WTC11 (cell line): ENCODE measurements at regions not wholly inside any gene's neighbourhood (a gene's known extent, or its start where the extent isn't known, plus 50 kb on each side); places are given as distances from the start of the nearest gene placed in this dataset.
"Not testable (repeated sequence)": the region's sequence is repeated elsewhere in the genome, so short reads cannot be mapped to it uniquely, and the experiment has no call there.

Experiments used
- ATAC-seq: fragments of 200-7000 bp; cut with Tn5 transposase; 2 replicates; pipeline ENCODE4 v1.10.0; 2021; ENCODE audit warnings: mild to moderate bottlenecking, moderate library complexity
- CTCF ChIA-PET: fragments of 300-600 bp; sonication (Branson Sonifier 250); formaldehyde crosslinking; loops from one replicate; lab custom pipeline; 2021; ENCODE audit warnings: antibody characterized with exemption; lab: Charles Lee
- POLR2A ChIA-PET: fragments of 350-600 bp; sonication (Branson Sonifier 250); formaldehyde crosslinking; loops from one replicate; lab custom pipeline; 2021; ENCODE audit warnings: antibody characterized with exemption; lab: Charles Lee
- DNase-seq: peaks from one replicate; pipeline ENCODE4 v3.0.0; 2021; ENCODE audit warnings: low spot score
- H3K27ac Mint-ChIP-seq: 2 replicates; pipeline ENCODE4 v1.8.0; 2021; ENCODE audit warnings: mixed read lengths
- H3K27me3 Mint-ChIP-seq: 2 replicates; pipeline ENCODE4 v1.8.0; 2021; ENCODE audit warnings: low read depth, mild to moderate bottlenecking, moderate library complexity, mixed read lengths
- H3K36me3 Mint-ChIP-seq: 2 replicates; pipeline ENCODE4 v1.8.0; 2021; ENCODE audit warnings: mixed read lengths
- H3K4me1 Mint-ChIP-seq: 2 replicates; pipeline ENCODE4 v1.8.0; 2022; ENCODE audit warnings: mixed read lengths
- H3K4me3 Mint-ChIP-seq: 2 replicates; pipeline ENCODE4 v1.8.0; 2021; ENCODE audit warnings: mild to moderate bottlenecking, moderate library complexity, mixed read lengths
- H3K9me3 Mint-ChIP-seq: 2 replicates; pipeline ENCODE4 v1.8.0; 2021; ENCODE audit warnings: mixed read lengths
- ARID4B ChIP-seq: sonication (generic); formaldehyde crosslinking; IDR thresholded peaks from 2 replicates; pipeline ENCODE4 v1.8.0; 2023; ENCODE audit warnings: missing genetic modification reagents, mild to moderate bottlenecking, borderline replicate concordance
- CTCF ChIP-seq: fragments of 200-600 bp; IDR thresholded peaks from 2 replicates; pipeline ENCODE4 v1.8.0; 2022; ENCODE audit warnings: antibody characterized with exemption
- FOXP1 ChIP-seq: sonication (generic); formaldehyde crosslinking; IDR thresholded peaks from 2 replicates; pipeline ENCODE4 v1.8.0; 2022; ENCODE audit warnings: missing genetic modification reagents, mild to moderate bottlenecking, moderate library complexity, borderline replicate concordance
- FOXP4 ChIP-seq: sonication (generic); formaldehyde crosslinking; IDR thresholded peaks from 2 replicates; pipeline ENCODE4 v1.8.0; 2022; ENCODE audit warnings: mild to moderate bottlenecking, missing genetic modification reagents
- KAT7 ChIP-seq: sonication (generic); formaldehyde crosslinking; IDR thresholded peaks from 2 replicates; pipeline ENCODE4 v1.8.1; 2023; ENCODE audit warnings: missing genetic modification reagents, mild to moderate bottlenecking, borderline replicate concordance
- NFATC4 ChIP-seq: fragments of 250-450 bp; sonication (Bioruptor Pico); IDR thresholded peaks from 2 replicates; pipeline ENCODE4 v1.9.0; 2021; ENCODE audit warnings: mild to moderate bottlenecking
- USF2 ChIP-seq: sonication (generic); formaldehyde crosslinking; IDR thresholded peaks from 2 replicates; pipeline ENCODE4 v1.8.1; 2023; ENCODE audit warnings: mild to moderate bottlenecking, missing genetic modification reagents, moderate library complexity

GRCh38 chr20:60104993-60105803 lies 147.0 kb downstream of the CDH26 start (continued):
- TF ChIP-seq ARID4B (CRISPR knock-in tag) (no peak), KAT7 (CRISPR knock-in tag) (no peak)

GRCh38 chr20:60106186-60106585 lies 148.0 kb downstream of the CDH26 start:
- H3K4me1 Mint-ChIP-seq: peaks cover 15% of the 10 kb centered on the region
- H3K4me3 Mint-ChIP-seq, POLR2A ChIA-PET, ATAC-seq, H3K27ac Mint-ChIP-seq, DNase-seq: not testable (repeated sequence)
- H3K36me3 Mint-ChIP-seq: peaks cover 11% of the 10 kb centered on the region
- peaks cover 21% of the 10 kb centered on the region for H3K9me3 Mint-ChIP-seq
- H3K27me3 Mint-ChIP-seq: peaks cover 88% of the 10 kb centered on the region
- CTCF ChIA-PET: interaction anchor here (0.7 to 1.9 kb wide), 2 partner anchors 36 to 48 kb away, joined by 3 to 9 read pairs; no protein-coding TSS in a partner anchor

- H3K4me3 Mint-ChIP-seq: no peak overlapping the region
- ChIA-PET CTCF (interaction anchor here (1.0 kb wide), 1 partner anchor 50 kb away, joined by 3 read pairs; no protein-coding TSS in a partner anchor), POLR2A (no interaction called here)
- peaks cover 85% of the 10 kb centered on the region for H3K27me3 Mint-ChIP-seq
- TF ChIP-seq USF2 (CRISPR knock-in tag) (peak; percentile 63), CTCF (no peak)
- H3K4me1 Mint-ChIP-seq: peaks cover 17% of the 10 kb centered on the region
- peaks cover 21% of the 10 kb centered on the region for H3K9me3 Mint-ChIP-seq
- no peak for ATAC-seq
- H3K36me3 Mint-ChIP-seq: peaks cover 11% of the 10 kb centered on the region
- no peak for DNase-seq
- no peak overlapping the region for H3K27ac Mint-ChIP-seq
Measured at GRCh38 chr20:60107621-60108390, 149.6 kb downstream of the CDH26 start.

- peaks cover 81% of the 10 kb centered on the region for H3K27me3 Mint-ChIP-seq
Measured at GRCh38 chr20:60108397-60108796, 150.2 kb downstream of the CDH26 start.

More at GRCh38 chr20:60108397-60108796, 150.2 kb downstream of the CDH26 start:
- ChIA-PET CTCF (interaction anchor here (1.0 kb wide), 1 partner anchor 51 kb away, joined by 3 read pairs; no protein-coding TSS in a partner anchor), POLR2A (no interaction called here)
- Mint-ChIP-seq H3K27ac (no peak overlapping the region), H3K4me1 (peaks cover 17% of the 10 kb centered on the region), H3K4me3 (no peak overlapping the region), H3K9me3 (peaks cover 21% of the 10 kb centered on the region), H3K36me3 (peaks cover 11% of the 10 kb centered on the region)
- ATAC-seq (no peak), DNase-seq (no peak)
- TF ChIP-seq NFATC4 (CRISPR knock-in tag): no peak
- TF ChIP-seq FOXP4 (CRISPR knock-in tag): no peak
- no peak for TF ChIP-seq FOXP1
